Endothelial cell (in vitro differentiated cells): ENCODE measurements at regions not wholly inside any gene's neighbourhood (a gene's known extent, or its start where the extent isn't known, plus 50 kb on each side); places are given as distances from the start of the nearest gene placed in this dataset.

ENCODE experiments used
- DNase-seq: peaks from one replicate; pipeline ENCODE4 v3.0.0; 2021; ENCODE audit warnings: low spot score
- H3K27ac Mint-ChIP-seq: one replicate; pipeline ENCODE4 v1.8.0; 2021; ENCODE audit warnings: mixed read lengths, inconsistent platforms; ENCODE audit not compliant: unreplicated experiment
- H3K27me3 Mint-ChIP-seq: one replicate; pipeline ENCODE4 v1.8.0; 2021; ENCODE audit warnings: mild to moderate bottlenecking, moderate library complexity, mixed read lengths, inconsistent platforms; ENCODE audit not compliant: unreplicated experiment
- H3K36me3 Mint-ChIP-seq: one replicate; pipeline ENCODE4 v1.8.0; 2021; ENCODE audit warnings: mild to moderate bottlenecking, low read depth, mixed read lengths, inconsistent platforms; ENCODE audit not compliant: unreplicated experiment
- H3K4me1 Mint-ChIP-seq: one replicate; pipeline ENCODE4 v1.8.0; 2021; ENCODE audit warnings: mild to moderate bottlenecking, mixed read lengths, inconsistent platforms; ENCODE audit not compliant: unreplicated experiment
- H3K4me3 Mint-ChIP-seq: one replicate; pipeline ENCODE4 v1.8.0; 2021; ENCODE audit warnings: mild to moderate bottlenecking, mixed read lengths, inconsistent platforms; ENCODE audit not compliant: unreplicated experiment
- H3K9me3 Mint-ChIP-seq: one replicate; pipeline ENCODE4 v1.8.0; 2021; ENCODE audit warnings: mixed read lengths, inconsistent platforms; ENCODE audit not compliant: unreplicated experiment
- CTCF ChIP-seq: fragments of 200-600 bp; sonication (generic); IDR thresholded peaks from one replicate; pipeline ENCODE4 v1.5.0; 2021; ENCODE audit warnings: antibody characterized with exemption; ENCODE audit not compliant: unreplicated experiment

GRCh38 chr3:137469263-137469662, 294.9 kb upstream of the SOX14 start:
- Mint-ChIP-seq H3K36me3 (no peaks in the 10 kb centered on the region), H3K4me1 (peaks cover 4% of the 10 kb centered on the region), H3K9me3 (no peaks in the 10 kb centered on the region), H3K4me3 (no peak overlapping the region), H3K27me3 (no peaks in the 10 kb centered on the region), H3K27ac (no peak overlapping the region)
- no peak for TF ChIP-seq CTCF
- DNase-seq = no peak

GRCh38 chr3:137471130-137471529, 293.0 kb upstream of the SOX14 start:
- H3K27ac Mint-ChIP-seq = peak overlapping the region; percentile 62
- H3K4me3 Mint-ChIP-seq = no peak overlapping the region
- no peaks in the 10 kb centered on the region for H3K9me3 Mint-ChIP-seq
- H3K4me1 Mint-ChIP-seq = peaks cover 4% of the 10 kb centered on the region
- no peak for TF ChIP-seq CTCF
- H3K36me3 Mint-ChIP-seq = no peaks in the 10 kb centered on the region
- no peak for DNase-seq
- no peaks in the 10 kb centered on the region for H3K27me3 Mint-ChIP-seq

GRCh38 chr3:137471558-137472204, 292.4 kb upstream of the SOX14 start:
- Mint-ChIP-seq H3K27me3 (peaks cover 2% of the 10 kb centered on the region), H3K9me3 (no peaks in the 10 kb centered on the region), H3K4me3 (no peak overlapping the region), H3K36me3 (no peaks in the 10 kb centered on the region), H3K27ac (peak overlapping the region; percentile 62), H3K4me1 (peaks cover 4% of the 10 kb centered on the region)
- no peak for DNase-seq
- TF ChIP-seq CTCF = no peak

DNA sequence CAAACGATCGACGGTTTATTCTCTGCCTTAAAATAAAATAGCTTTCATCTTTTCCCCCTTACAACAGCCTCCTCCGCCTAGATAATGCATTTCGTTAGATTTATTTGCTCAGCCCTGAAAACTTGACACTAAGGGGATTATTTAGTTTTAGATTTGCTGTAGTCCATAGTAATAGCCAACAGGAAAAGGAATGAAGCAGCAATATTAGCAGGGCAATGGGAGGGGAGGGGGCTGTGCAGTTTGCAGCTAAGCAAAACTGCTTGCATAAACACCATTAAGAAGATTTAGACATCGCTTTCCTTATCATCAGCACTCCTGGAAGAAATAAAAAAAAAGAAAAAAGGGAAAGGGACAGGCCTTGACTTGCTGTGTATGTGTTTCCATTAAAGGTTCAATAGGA, 286.5 kb upstream of the SOX14 start:
- no peak for DNase-seq
- Mint-ChIP-seq H3K27ac (no peak overlapping the region), H3K4me3 (no peak overlapping the region), H3K27me3 (peaks cover 2% of the 10 kb centered on the region), H3K36me3 (no peaks in the 10 kb centered on the region), H3K9me3 (no peaks in the 10 kb centered on the region), H3K4me1 (no peaks in the 10 kb centered on the region)
- TF ChIP-seq CTCF = no peak

DNA sequence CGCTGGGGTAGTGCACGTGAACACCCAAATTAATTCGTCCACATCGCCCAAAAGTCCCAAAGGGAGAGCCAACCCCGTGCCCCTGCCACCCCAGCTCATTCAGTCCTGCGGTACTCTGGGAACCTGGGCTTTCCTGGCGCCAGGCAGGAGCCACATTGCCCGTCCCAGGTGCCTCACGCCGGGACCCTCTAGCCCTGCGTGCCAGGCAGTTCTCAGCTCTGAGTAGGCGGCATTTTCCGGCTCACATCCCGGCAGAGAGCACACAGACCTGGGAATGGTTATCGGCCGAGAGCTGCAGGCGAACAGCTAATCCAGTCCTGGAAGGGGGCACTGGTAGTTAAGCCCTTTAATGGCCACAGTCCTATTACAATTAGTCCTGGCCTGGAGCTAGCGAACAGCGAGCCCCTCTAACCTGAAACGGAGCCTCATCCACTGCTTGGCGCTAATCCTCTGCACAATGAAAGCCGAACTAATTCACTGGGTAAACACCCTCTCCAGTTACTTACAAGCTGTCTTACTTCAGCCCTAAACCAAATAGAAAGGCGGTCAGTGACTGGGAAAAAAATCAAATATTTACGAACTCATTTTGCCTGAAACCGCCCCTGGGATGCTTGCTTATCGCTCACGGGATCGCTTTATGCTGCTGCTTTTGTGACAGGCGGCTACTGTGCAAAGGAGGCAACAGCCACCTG, 254.6 kb upstream of the SOX14 start:
- H3K4me3 Mint-ChIP-seq = no peak overlapping the region
- TF ChIP-seq CTCF = no peak
- no peaks in the 10 kb centered on the region for H3K27me3 Mint-ChIP-seq

More for the DNA sequence above, 254.6 kb upstream of the SOX14 start:
- H3K9me3 Mint-ChIP-seq = no peaks in the 10 kb centered on the region
- no peak overlapping the region for H3K27ac Mint-ChIP-seq
- no peaks in the 10 kb centered on the region for H3K4me1 Mint-ChIP-seq
- DNase-seq = no peak
- no peaks in the 10 kb centered on the region for H3K36me3 Mint-ChIP-seq
